ENCODE measurements at regions not wholly inside any gene's neighbourhood (a gene's known extent, or its start where the extent isn't known, plus 50 kb on each side); places are given as distances from the start of the nearest gene placed in this dataset.

GRCh38 chr5:67720162-67720772, 495.3 kb upstream of the PIK3R1 start:
- WGBS (ENCODE audit: insufficient coverage) = 100% methylated on average over 1 of the region's 2 CpGs
- Histone ChIP-seq H3K36me3 (replicated peaks in 1 of 2; ENCODE audit: control extremely low read depth in 1 of 2, control insufficient read depth in 1 of 2, extremely low read depth in 1 of 2, insufficient read depth in 2 of 2, low read length in 1 of 2) (no peaks in the 10 kb centered on the region), H3K79me2 (ENCODE audit: control insufficient read depth, insufficient read depth, low read length) (no peaks in the 10 kb centered on the region), H3K4me2 (replicated peaks; ENCODE audit: low read depth, low read length, poor library complexity, severe bottlenecking) (no peak overlapping the region), H3K27ac (ENCODE audit: low read length in 2 of 2) (no peak overlapping the region), H3K4me3 (ENCODE audit: control extremely low read depth in 1 of 5, extremely low read depth in 1 of 5, insufficient read depth in 1 of 5, low read depth in 2 of 5, low read length in 4 of 5) (no peak overlapping the region), H2AFZ (ENCODE audit: insufficient read depth, low read depth, low read length, poor library complexity, severe bottlenecking) (no peak overlapping the region), H3K4me1 (ENCODE audit: control insufficient read depth in 2 of 2, insufficient read depth in 2 of 2, low read length in 2 of 2) (no peaks in the 10 kb centered on the region), H3K9ac (ENCODE audit: low read length) (no peak overlapping the region), H4K20me1 (ENCODE audit: control insufficient read depth, insufficient read depth, low read length, poor library complexity, severe bottlenecking) (no peaks in the 10 kb centered on the region), H3K9me3 (ENCODE audit: control extremely low read depth in 1 of 3, control insufficient read depth in 2 of 3, insufficient read depth in 1 of 3, low read length in 2 of 3) (no peaks in the 10 kb centered on the region), H3K27me3 (replicated peaks in 1 of 4; ENCODE audit: control extremely low read depth in 1 of 4, control insufficient read depth in 3 of 4, insufficient read depth in 4 of 4, low read length in 3 of 4) (no peaks in the 10 kb centered on the region)
- H3K27ac Mint-ChIP-seq = no peak overlapping the region
- H3K9me3 Mint-ChIP-seq (ENCODE audit: insufficient read depth) = no peaks in the 10 kb centered on the region
- no peaks in the 10 kb centered on the region for H3K4me1 Mint-ChIP-seq
- H3K27me3 Mint-ChIP-seq = peaks cover 7% of the 10 kb centered on the region
- no peak for ATAC-seq (ENCODE audit: low read depth)
- TF ChIP-seq CTCF (IDR thresholded peaks at IDR 0.05) = no peak
- no peak for TF ChIP-seq EZH2 (IDR thresholded peaks at IDR 0.05; ENCODE audit: borderline replicate concordance, insufficient read depth, low read depth, low read length, poor library complexity, severe bottlenecking)
- intact Hi-C loops (cut with micrococcal nuclease) = no loop called here
- DNase-seq = no peak
- H3K4me3 Mint-ChIP-seq = no peak overlapping the region
- ChIA-PET CTCF (no interaction called here), POLR2A (no interaction called here)

GRCh38 chr5:67702008-67702407, 505.4 kb upstream of the CD180 start:
- H3K79me2 ChIP-seq (ENCODE audit: control insufficient read depth, insufficient read depth, low read length) = no peaks in the 10 kb centered on the region
- no peaks in the 10 kb centered on the region for H4K20me1 ChIP-seq (ENCODE audit: control insufficient read depth, insufficient read depth, low read length, poor library complexity, severe bottlenecking)
- ChIA-PET POLR2A (no interaction called here), CTCF (no interaction called here)
- H3K4me1 ChIP-seq (ENCODE audit: control insufficient read depth in 2 of 2, insufficient read depth in 2 of 2, low read length in 2 of 2) = no peaks in the 10 kb centered on the region
- H3K4me3 Mint-ChIP-seq = no peak overlapping the region
- H3K4me1 Mint-ChIP-seq = no peaks in the 10 kb centered on the region
- intact Hi-C loops (cut with micrococcal nuclease) = no loop called here
- H3K4me2 ChIP-seq (replicated peaks; ENCODE audit: low read depth, low read length, poor library complexity, severe bottlenecking) = no peak overlapping the region
- peaks cover 0 to 8% (median 0%) of the 10 kb centered on the region in 3 donors for H3K9me3 ChIP-seq (ENCODE audit: control extremely low read depth in 1 of 3, control insufficient read depth in 2 of 3, insufficient read depth in 1 of 3, low read length in 2 of 3)
- peaks cover 4% of the 10 kb centered on the region for H3K27me3 Mint-ChIP-seq
- H3K36me3 ChIP-seq (replicated peaks in 1 of 2; ENCODE audit: control extremely low read depth in 1 of 2, control insufficient read depth in 1 of 2, extremely low read depth in 1 of 2, insufficient read depth in 2 of 2, low read length in 1 of 2) = no peaks in the 10 kb centered on the region
- H3K9me3 Mint-ChIP-seq (ENCODE audit: insufficient read depth) = peaks cover 9% of the 10 kb centered on the region
- no peak for DNase-seq
- no peak overlapping the region for H3K27ac ChIP-seq (ENCODE audit: low read length in 2 of 2)
- no peak overlapping the region for H3K4me3 ChIP-seq (ENCODE audit: control extremely low read depth in 1 of 5, extremely low read depth in 1 of 5, insufficient read depth in 1 of 5, low read depth in 2 of 5, low read length in 4 of 5)
- H3K27me3 ChIP-seq (replicated peaks in 1 of 4; ENCODE audit: control extremely low read depth in 1 of 4, control insufficient read depth in 3 of 4, insufficient read depth in 4 of 4, low read length in 3 of 4) = no peaks in the 10 kb centered on the region
- no peak overlapping the region for H2AFZ ChIP-seq (ENCODE audit: insufficient read depth, low read depth, low read length, poor library complexity, severe bottlenecking)
- ATAC-seq (ENCODE audit: low read depth) = no peak
- TF ChIP-seq CTCF (IDR thresholded peaks at IDR 0.05) (no peak), EZH2 (IDR thresholded peaks at IDR 0.05; ENCODE audit: borderline replicate concordance, insufficient read depth, low read depth, low read length, poor library complexity, severe bottlenecking) (no peak)
- no peak overlapping the region for H3K27ac Mint-ChIP-seq
- H3K9ac ChIP-seq (ENCODE audit: low read length) = no peak overlapping the region

All from B cell (primary cell).